ENCODE measurements at regions not wholly inside any gene's neighbourhood (a gene's known extent, or its start where the extent isn't known, plus 50 kb on each side); places are given as distances from the start of the nearest gene placed in this dataset.

DNA sequence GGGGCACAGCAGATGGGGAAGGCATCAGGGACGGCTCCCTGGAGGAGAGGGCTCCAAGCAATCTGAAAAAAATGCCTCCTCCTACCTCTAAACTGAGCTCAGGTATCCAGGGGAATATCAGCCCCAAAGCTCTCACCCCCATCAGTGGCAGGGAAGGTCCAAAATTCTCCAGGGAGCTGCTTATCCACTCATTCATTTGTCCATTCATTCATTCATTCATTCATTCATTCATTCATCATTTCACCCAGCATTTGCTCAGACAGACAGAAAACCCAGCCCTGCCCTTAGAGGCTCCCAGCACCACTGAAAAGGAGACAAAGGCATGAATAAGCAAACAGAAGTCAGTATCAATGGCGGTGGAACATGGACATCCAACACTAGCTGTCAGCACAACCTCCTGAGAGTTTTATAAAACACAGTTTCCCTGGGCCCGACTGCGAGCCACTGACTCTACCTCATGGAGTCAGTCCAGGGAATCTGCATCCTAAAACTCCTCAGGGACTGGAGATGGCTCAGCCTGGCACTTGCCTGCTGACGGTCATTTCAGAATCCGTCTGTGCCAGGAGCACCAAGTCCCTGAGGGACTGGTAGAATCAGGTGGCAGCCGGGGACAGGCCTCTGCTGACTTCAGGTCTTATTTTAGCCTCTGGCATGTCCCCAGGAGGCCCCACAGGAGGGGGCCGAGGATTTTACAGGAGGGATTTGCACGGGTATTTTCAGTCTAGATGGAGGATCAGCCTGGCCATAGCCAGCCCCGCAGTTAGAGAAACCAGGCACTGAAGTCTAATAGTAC lies 164.6 kb downstream of the MN1 start:
- DNase-seq (ENCODE audit: low read depth), result no peak

GRCh38 chr22:27637604-27638003 lies 164.0 kb downstream of the MN1 start:
- no peak for DNase-seq (ENCODE audit: low read depth)

- no peak for DNase-seq (ENCODE audit: low read depth)
Observed at GRCh38 chr22:27638329-27639233, 163.0 kb downstream of the MN1 start.

GRCh38 chr22:27639248-27640086 lies 162.1 kb downstream of the MN1 start:
- no peak for DNase-seq (ENCODE audit: low read depth)

DNA sequence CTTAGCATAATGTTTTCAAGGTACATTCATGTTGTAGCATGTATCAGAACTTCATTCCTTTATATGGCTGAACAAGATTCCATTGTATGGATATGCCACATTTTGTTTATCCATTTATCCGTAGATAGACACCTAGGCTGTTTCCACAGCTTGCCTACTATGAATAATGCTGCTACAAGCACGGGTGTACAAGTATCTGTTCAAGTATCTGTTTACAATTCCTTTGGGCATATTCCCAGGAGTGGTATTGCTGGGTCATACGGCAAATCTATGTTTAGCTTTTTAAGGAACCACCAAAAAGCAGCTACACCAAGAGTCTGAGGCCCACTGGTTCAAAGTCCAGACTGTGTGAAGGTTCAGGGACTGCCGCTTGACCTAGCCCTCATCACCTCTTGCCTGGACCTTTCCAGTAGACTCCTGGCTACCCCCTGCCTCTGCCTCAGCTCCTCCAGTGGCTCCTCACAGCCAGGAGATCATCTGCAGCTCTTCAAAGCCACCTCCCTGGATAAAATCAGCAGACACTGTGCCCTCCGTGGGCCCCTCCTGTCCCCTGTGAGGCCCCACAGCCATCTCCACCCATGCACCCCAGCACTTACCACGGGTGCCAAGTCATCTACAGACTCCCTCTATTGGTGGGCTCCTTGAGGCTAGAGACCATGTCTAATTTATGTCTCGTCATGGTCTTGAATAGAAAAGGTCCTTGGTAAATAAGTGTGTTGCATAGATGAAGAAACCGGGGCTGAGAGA lies 160.3 kb downstream of the MN1 start:
- no peak for DNase-seq (ENCODE audit: low read depth)

- no peak for DNase-seq (ENCODE audit: low read depth)
Observed at GRCh38 chr22:27642104-27642800, 159.3 kb downstream of the MN1 start.

DNA sequence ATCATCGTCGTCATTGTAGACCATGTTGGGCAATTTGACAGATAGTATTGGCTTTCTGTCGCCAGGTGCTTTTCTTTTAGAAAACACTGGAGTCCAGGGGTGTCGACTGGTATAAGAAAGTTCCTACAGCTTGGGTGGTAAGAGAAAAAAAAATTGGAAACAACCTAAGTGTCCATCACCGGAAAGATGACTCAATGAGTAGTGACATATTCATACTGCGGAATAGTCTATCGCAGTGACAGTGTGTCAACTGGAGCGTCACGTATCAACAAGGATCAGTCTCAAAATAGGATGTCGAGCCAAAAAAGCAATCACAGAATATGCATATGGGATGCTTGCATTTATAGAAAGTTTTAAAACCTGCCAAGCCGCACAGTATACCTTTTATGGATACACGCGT lies 157.6 kb downstream of the MN1 start:
- DNase-seq (ENCODE audit: low read depth), result no peak

- no peak for DNase-seq (ENCODE audit: low read depth)
Observed at GRCh38 chr22:27644566-27644965, 157.0 kb downstream of the MN1 start.

DNA sequence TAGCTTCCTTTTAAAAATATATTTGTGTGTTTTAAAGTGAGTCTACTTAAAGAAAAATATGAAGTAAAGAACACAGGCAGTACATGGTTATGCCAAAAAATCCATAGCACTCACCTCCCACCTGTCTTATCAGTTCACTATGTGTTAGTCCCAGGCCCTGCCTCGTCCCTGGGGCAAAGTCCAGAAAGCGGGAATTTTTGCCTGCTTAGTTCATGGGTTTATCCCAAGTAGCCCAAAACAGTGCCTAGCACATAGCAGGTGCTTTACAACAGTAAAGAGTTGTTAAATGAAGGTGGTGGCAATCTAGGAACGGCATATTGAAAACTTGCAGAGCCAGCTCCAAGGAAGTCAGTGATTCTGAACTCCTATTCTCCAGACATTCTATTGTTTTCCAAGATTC lies 154.0 kb downstream of the MN1 start:
- no peak for DNase-seq (ENCODE audit: low read depth)

GRCh38 chr22:27648074-27648473 lies 153.5 kb downstream of the MN1 start:
- no peak for DNase-seq (ENCODE audit: low read depth)

DNA sequence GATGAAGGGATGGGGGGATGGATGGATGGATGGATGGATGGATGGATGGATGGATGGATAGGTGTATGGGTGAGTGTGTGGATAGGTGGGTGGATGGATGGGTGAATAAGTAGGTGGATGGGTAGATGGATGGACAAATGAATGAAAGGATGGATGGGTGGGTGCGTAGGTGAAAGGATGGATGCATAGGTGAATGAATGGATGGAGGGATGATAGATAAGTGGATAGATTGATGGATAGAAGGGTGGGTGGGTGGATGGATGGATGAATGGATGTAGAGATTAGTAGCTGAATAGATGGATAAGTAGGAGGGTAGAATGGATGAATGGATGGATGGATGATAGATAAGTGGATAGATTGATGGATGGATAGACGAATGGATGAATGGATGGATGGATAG lies 152.7 kb downstream of the MN1 start:
- DNase-seq (ENCODE audit: low read depth), result no peak

DNA sequence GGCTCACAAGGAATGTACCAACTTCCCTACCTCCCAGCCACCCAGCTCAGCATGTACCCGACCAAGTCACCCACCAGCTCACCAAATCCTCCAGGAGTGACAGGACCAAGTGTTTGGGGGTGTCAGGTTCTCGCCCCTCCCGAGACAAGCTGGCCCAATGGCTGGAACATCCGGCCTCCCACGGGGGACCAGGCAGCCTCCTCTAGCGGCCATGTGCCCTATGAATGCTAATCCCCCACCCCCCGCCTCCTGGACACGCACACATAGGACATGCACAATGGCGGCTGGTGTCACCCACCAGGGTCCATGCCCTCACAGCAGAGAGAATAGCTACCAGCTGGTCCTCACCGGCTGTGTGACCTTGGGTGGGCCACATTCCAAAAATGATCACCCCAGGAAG lies 151.0 kb downstream of the MN1 start:
- no peak for DNase-seq (ENCODE audit: low read depth)

DNA sequence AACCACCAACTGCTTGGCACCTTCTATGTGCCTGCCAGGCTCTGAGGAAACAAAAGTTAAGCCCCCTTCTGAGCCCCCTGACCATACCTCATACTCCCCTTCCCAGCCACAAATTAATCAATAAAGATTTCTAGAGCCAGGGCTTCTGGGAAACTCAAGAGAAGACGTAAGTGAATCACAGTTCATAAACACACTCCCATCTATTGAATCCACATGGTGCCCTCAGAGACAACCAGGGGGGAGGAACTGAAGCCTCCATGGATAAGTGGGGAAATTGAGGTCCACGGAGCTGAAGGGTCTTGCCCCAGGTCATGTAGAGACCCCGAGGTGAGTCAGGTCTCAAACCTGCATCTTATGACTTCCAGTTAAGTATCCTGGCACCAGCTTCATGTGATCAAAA lies 150.6 kb downstream of the MN1 start:
- no peak for DNase-seq (ENCODE audit: low read depth)

GRCh38 chr22:27651486-27651885 lies 150.1 kb downstream of the MN1 start:
- no peak for DNase-seq (ENCODE audit: low read depth)

GRCh38 chr22:27654546-27655445 lies 146.8 kb downstream of the MN1 start:
- DNase-seq (ENCODE audit: low read depth), result no peak

- DNase-seq (ENCODE audit: low read depth), result no peak
Observed at GRCh38 chr22:27655582-27656185, 145.9 kb downstream of the MN1 start.

DNA sequence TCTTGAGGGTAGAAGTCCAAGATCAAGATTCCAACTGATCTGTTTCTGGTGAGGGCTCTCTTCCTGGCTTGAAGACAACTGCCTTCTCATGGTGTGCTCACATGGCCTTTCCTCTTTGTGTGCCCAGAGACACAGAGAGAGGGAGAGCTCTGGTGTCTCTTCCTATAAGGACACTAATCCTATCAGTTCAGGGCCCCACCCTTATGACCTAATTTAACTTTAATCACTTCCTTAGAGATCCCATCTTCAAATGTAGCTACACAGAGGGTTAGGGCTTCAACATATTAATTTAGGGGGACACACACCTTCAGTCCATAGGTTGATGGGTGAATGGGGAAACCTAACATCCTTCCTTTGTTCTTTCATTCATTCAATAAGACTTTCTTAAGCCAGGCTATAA lies 144.6 kb downstream of the MN1 start:
- no peak for DNase-seq (ENCODE audit: low read depth)

DNA sequence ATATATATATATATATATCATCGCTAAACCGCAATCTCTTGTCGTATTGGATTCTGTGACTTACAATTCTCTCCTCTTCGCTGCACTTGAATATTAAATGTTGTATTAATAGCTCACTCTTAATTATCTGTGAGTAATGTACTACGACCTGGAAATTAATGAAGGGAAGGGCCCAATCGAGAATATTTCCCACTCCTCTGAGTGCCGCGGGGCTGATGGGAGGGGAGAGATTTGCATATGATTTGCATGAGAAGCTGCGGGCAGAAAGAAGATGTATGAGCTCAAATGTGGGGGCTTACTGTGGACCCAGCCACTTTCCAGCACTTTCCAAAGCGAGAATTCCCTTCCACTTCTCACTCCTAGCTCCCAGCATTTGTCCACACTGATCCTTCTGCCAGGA lies 141.2 kb downstream of the MN1 start:
- no peak for DNase-seq (ENCODE audit: low read depth)

All from T follicular helper cell (primary cell).